SU-DHL-6 (cell line): ENCODE measurements at regions not wholly inside any gene's neighbourhood (a gene's known extent, or its start where the extent isn't known, plus 50 kb on each side); places are given as distances from the start of the nearest gene placed in this dataset.

ENCODE experiments used
- EZH2phosphoT487 ChIP-seq: fragments of 200-600 bp; sonication (generic), shearing (Covaris generic); conservative IDR thresholded peaks from 2 replicates; pipeline ENCODE4 v1.6.1; 2018; ENCODE audit warnings: mild to moderate bottlenecking, antibody characterized with exemption, low read length, moderate library complexity, mixed read lengths
- TF ChIP-seq, protein P1 (sequence below): fragments of 200-600 bp; sonication (generic); IDR thresholded peaks from one replicate; pipeline ENCODE4 v1.5.1; 2017; ENCODE audit warnings: antibody characterized with exemption, mild to moderate bottlenecking, low read length, moderate library complexity; ENCODE audit not compliant: insufficient read depth, poor library complexity, severe bottlenecking

DNA sequence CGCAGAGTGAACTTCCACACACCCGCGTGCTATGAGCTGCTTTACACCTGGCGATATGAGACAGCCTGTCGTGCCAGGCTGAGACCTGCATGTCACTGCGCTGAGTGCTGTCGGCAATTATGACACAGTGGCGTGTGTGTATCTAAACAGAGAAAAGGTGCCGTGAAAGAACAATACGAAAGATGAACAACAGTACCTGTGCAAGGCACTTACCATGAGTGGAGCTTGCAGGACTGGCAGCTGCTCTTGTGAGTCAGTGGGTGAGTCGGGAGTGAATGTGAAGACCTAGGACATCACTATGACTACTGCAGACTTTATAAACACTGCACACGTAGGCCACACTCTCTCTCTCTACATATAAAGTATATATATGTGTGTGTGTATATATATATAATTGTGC lies 68.5 kb upstream of the DUSP22 start:
- TF ChIP-seq, protein P1, sequence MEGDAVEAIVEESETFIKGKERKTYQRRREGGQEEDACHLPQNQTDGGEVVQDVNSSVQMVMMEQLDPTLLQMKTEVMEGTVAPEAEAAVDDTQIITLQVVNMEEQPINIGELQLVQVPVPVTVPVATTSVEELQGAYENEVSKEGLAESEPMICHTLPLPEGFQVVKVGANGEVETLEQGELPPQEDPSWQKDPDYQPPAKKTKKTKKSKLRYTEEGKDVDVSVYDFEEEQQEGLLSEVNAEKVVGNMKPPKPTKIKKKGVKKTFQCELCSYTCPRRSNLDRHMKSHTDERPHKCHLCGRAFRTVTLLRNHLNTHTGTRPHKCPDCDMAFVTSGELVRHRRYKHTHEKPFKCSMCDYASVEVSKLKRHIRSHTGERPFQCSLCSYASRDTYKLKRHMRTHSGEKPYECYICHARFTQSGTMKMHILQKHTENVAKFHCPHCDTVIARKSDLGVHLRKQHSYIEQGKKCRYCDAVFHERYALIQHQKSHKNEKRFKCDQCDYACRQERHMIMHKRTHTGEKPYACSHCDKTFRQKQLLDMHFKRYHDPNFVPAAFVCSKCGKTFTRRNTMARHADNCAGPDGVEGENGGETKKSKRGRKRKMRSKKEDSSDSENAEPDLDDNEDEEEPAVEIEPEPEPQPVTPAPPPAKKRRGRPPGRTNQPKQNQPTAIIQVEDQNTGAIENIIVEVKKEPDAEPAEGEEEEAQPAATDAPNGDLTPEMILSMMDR: no peak
- no peak for TF ChIP-seq EZH2phosphoT487
